GM18867 (cell line): ENCODE measurements at regions not wholly inside any gene's neighbourhood (a gene's known extent, or its start where the extent isn't known, plus 50 kb on each side); places are given as distances from the start of the nearest gene placed in this dataset.

ENCODE experiments used
- ATAC-seq: cut with Tn5 transposase; IDR thresholded peaks from one replicate; pipeline ENCODE4 v1.9.1; 2021; ENCODE audit warnings: mild to moderate bottlenecking, moderate library complexity; ENCODE audit not compliant: unreplicated experiment

- ATAC-seq = no peak
Observed at GRCh38 chr13:68696907-68697306, 1410.7 kb upstream of the ATXN8OS start.

- ATAC-seq = no peak
Observed at GRCh38 chr13:68692049-68692448, 1415.6 kb upstream of the ATXN8OS start.

- ATAC-seq = no peak
Observed at GRCh38 chr13:68690567-68690966, 1417.1 kb upstream of the ATXN8OS start.

- ATAC-seq = no peak
Observed at GRCh38 chr13:68676513-68677115, 1431.0 kb upstream of the ATXN8OS start.

- no peak for ATAC-seq
Observed at GRCh38 chr13:68675209-68675608, 1432.4 kb upstream of the ATXN8OS start.

GRCh38 chr13:68667863-68668262, 1437.7 kb upstream of the PCDH9 start:
- no peak for ATAC-seq

- no peak for ATAC-seq
Observed at GRCh38 chr13:68666774-68667397, 1436.8 kb upstream of the PCDH9 start.

GRCh38 chr13:68645814-68646213, 1415.7 kb upstream of the PCDH9 start:
- no peak for ATAC-seq

GRCh38 chr13:68644611-68645010, 1414.5 kb upstream of the PCDH9 start:
- ATAC-seq = no peak

GRCh38 chr13:68636784-68637183, 1406.6 kb upstream of the PCDH9 start:
- no peak for ATAC-seq

GRCh38 chr13:68628994-68629393, 1398.9 kb upstream of the PCDH9 start:
- no peak for ATAC-seq

GRCh38 chr13:68627379-68627778, 1397.2 kb upstream of the PCDH9 start:
- no peak for ATAC-seq

GRCh38 chr13:68616600-68617222, 1386.6 kb upstream of the PCDH9 start:
- ATAC-seq = no peak

- no peak for ATAC-seq
Observed at GRCh38 chr13:68609661-68610060, 1379.5 kb upstream of the PCDH9 start.

- no peak for ATAC-seq
Observed at GRCh38 chr13:68608147-68608546, 1378.0 kb upstream of the PCDH9 start.

- ATAC-seq = no peak
Observed at GRCh38 chr13:68597641-68598040, 1367.5 kb upstream of the PCDH9 start.

GRCh38 chr13:68588623-68589022, 1358.5 kb upstream of the PCDH9 start:
- ATAC-seq = peak; percentile 93

- no peak for ATAC-seq
Observed at GRCh38 chr13:68584776-68585175, 1354.6 kb upstream of the PCDH9 start.

- ATAC-seq = no peak
Observed at GRCh38 chr13:68574053-68574452, 1343.9 kb upstream of the PCDH9 start.

- ATAC-seq = no peak
Observed at GRCh38 chr13:68551701-68552522, 1321.8 kb upstream of the PCDH9 start.

- ATAC-seq = no peak
Observed at GRCh38 chr13:68550330-68550729, 1320.2 kb upstream of the PCDH9 start.

GRCh38 chr13:68540244-68540643, 1310.1 kb upstream of the PCDH9 start:
- ATAC-seq = no peak
